ENCODE measurements at regions not wholly inside any gene's neighbourhood (a gene's known extent, or its start where the extent isn't known, plus 50 kb on each side); places are given as distances from the start of the nearest gene placed in this dataset.

DNA sequence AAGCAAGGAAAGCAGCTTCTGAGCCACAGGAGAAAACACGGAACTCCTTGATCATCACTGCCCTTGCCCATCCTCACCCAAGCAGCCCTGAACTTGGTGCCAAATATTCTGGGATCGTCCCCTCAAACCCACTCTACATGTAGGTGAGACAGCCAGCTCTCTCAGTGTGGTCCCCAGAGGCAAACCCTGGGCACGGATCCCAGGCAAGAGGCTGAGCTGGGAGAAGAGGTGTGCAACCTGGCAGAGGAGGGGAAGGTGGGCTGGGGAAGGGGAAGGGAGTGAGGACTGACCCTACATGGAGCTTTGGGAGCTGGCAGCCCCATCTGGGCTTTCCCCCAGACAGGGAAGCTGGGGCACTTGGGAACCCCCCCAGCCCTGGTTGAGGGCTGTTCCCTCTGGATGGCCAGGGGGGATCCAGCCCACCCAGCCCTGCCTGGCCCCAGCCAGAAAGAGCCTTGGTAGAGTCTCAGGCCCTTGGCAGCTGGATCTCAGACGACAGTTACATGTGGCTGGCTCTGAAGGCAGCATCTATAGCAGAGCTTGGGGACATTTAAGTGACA, 186.2 kb upstream of the CST7 start:
- Histone ChIP-seq H3K79me2 (ENCODE audit: control insufficient read depth, low read length) (no peaks in the 10 kb centered on the region), H3K4me3 (ENCODE audit: low read length) (no peak overlapping the region), H3K27ac (ENCODE audit: low read depth, low read length) (no peak overlapping the region), H3K9me2 (replicated peaks; ENCODE audit: control insufficient read depth, low read length) (no peaks in the 10 kb centered on the region), H3K4me1 (ENCODE audit: control insufficient read depth, low read length) (0 out of 2 replicates have a peak, but pooled peaks cover 3% of the 10 kb centered on the region), H3F3A (ENCODE audit: control insufficient read depth, insufficient read depth) (no peaks in the 10 kb centered on the region), H4K20me1 (ENCODE audit: control insufficient read depth, insufficient read depth, low read depth, low read length) (no peaks in the 10 kb centered on the region), H3K36me3 (ENCODE audit: control insufficient read depth, low read length) (no peaks in the 10 kb centered on the region), H3K27me3 (ENCODE audit: control insufficient read depth, low read length) (no peaks in the 10 kb centered on the region), H3K4me2 (ENCODE audit: low read length) (no peak overlapping the region), H3K9me3 (ENCODE audit: control insufficient read depth, insufficient read depth, low read length) (no peaks in the 10 kb centered on the region)
- TF ChIP-seq CTCF (IDR thresholded peaks at IDR 0.05; ENCODE audit: low read depth, low read length, poor library complexity, severe bottlenecking) (no peak), EZH2phosphoT487 (IDR thresholded peaks at IDR 0.05; ENCODE audit: borderline replicate concordance, low read length) (no peak)

GRCh38 chr20:24763386-24764026, 185.6 kb upstream of the CST7 start:
- no peak for TF ChIP-seq CTCF (IDR thresholded peaks at IDR 0.05; ENCODE audit: low read depth, low read length, poor library complexity, severe bottlenecking)
- TF ChIP-seq EZH2phosphoT487 (IDR thresholded peaks at IDR 0.05; ENCODE audit: borderline replicate concordance, low read length), result no peak
- no peaks in the 10 kb centered on the region for H3K36me3 ChIP-seq (ENCODE audit: control insufficient read depth, low read length)
- no peak overlapping the region for H3K27ac ChIP-seq (ENCODE audit: low read depth, low read length)
- H3K79me2 ChIP-seq (ENCODE audit: control insufficient read depth, low read length), result no peaks in the 10 kb centered on the region
- H4K20me1 ChIP-seq (ENCODE audit: control insufficient read depth, insufficient read depth, low read depth, low read length), result no peaks in the 10 kb centered on the region
- H3K9me2 ChIP-seq (replicated peaks; ENCODE audit: control insufficient read depth, low read length), result no peaks in the 10 kb centered on the region
- no peaks in the 10 kb centered on the region for H3F3A ChIP-seq (ENCODE audit: control insufficient read depth, insufficient read depth)
- no peak overlapping the region for H3K4me3 ChIP-seq (ENCODE audit: low read length)
- no peaks in the 10 kb centered on the region for H3K27me3 ChIP-seq (ENCODE audit: control insufficient read depth, low read length)
- H3K9me3 ChIP-seq (ENCODE audit: control insufficient read depth, insufficient read depth, low read length), result no peaks in the 10 kb centered on the region
- no peak overlapping the region for H3K4me2 ChIP-seq (ENCODE audit: low read length)
- 0 out of 2 replicates have a peak, but pooled peaks cover 3% of the 10 kb centered on the region for H3K4me1 ChIP-seq (ENCODE audit: control insufficient read depth, low read length)

DNA sequence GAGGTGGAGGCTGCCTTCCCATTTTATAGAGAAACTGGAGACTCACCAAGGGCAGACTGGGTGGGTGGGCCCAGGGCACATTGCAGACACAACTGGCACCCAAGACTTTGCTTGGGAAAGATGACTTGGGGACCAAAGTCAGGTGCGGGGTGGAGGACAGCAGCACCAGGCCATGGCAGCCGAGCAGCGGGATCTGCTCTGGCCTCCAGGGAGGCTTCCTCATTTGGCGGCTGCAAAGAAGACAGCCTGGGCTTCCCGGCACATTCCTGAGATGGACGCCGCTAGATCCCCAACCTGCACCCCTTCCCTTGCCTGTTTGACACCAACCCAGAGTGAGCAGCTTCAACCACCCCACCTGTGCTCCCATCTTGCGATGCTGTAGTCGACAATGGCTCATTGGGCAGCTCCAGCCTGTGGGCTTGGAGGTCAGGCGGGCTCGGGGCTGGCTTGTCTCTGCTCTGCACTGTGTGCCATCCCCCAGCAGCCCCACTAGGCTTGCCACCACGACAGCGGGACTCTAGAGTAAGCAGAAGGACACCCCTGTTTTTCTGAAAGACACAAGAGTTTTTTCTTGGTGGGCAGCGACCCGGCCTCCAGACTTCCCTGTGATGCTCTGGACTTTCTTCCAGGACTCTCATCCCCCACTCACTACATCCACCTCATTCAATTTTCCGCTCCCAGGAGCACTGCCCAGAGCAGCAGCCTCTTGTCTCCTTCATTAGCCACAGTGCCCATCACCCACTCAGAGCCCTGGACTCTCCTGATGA, 184.9 kb upstream of the CST7 start:
- Histone ChIP-seq H3K27ac (ENCODE audit: low read depth, low read length) (no peak overlapping the region), H3K4me3 (ENCODE audit: low read length) (no peak overlapping the region), H3K4me1 (ENCODE audit: control insufficient read depth, low read length) (0 out of 2 replicates have a peak, but pooled peaks cover 3% of the 10 kb centered on the region), H3K9me3 (ENCODE audit: control insufficient read depth, insufficient read depth, low read length) (no peaks in the 10 kb centered on the region), H3F3A (ENCODE audit: control insufficient read depth, insufficient read depth) (no peaks in the 10 kb centered on the region), H4K20me1 (ENCODE audit: control insufficient read depth, insufficient read depth, low read depth, low read length) (no peaks in the 10 kb centered on the region), H3K9me2 (replicated peaks; ENCODE audit: control insufficient read depth, low read length) (no peaks in the 10 kb centered on the region), H3K4me2 (ENCODE audit: low read length) (no peak overlapping the region), H3K36me3 (ENCODE audit: control insufficient read depth, low read length) (no peaks in the 10 kb centered on the region), H3K79me2 (ENCODE audit: control insufficient read depth, low read length) (no peaks in the 10 kb centered on the region), H3K27me3 (ENCODE audit: control insufficient read depth, low read length) (no peaks in the 10 kb centered on the region)
- TF ChIP-seq CTCF (IDR thresholded peaks at IDR 0.05; ENCODE audit: low read depth, low read length, poor library complexity, severe bottlenecking) (no peak), EZH2phosphoT487 (IDR thresholded peaks at IDR 0.05; ENCODE audit: borderline replicate concordance, low read length) (no peak)

Measured in DOHH2 (cell line).